AG10803 (cell line): ENCODE measurements at regions not wholly inside any gene's neighbourhood (a gene's known extent, or its start where the extent isn't known, plus 50 kb on each side); places are given as distances from the start of the nearest gene placed in this dataset.

Source experiments
- DNase-seq: peaks from one replicate; pipeline ENCODE4 v3.0.0; 2010; ENCODE audit warnings: low read depth
- H3K4me3 ChIP-seq: 2 replicates; pipeline ENCODE4 v1.5.1; 2011; ENCODE audit warnings: mild to moderate bottlenecking, low read length, control low read depth
- TF ChIP-seq, protein P1 (sequence below): conservative IDR thresholded peaks from 2 replicates; pipeline ENCODE4 v1.5.1; 2011; ENCODE audit warnings: mild to moderate bottlenecking, low read length, control low read depth, inconsistent platforms

DNA sequence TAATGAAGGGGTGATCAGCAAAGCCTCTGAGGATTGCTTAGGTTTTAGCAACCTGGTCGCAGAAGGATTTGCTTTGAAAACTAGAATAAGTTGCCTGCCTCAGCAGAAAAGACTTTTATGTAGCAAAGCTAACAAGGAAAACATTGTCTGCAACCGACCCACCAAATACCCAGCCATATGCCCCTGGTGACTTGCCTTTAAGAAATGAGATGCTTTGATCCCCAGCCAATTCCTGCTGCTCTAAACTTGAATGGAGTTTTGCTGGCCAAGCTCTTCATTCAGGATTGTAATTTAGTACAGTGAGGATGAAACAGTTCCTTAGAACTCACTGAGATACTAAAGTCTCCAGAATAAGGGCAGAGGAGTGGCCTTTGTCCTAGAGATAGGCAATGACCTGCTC lies 139.8 kb upstream of the PROK2 start:
- no peak overlapping the region for H3K4me3 ChIP-seq
- TF ChIP-seq, protein P1, sequence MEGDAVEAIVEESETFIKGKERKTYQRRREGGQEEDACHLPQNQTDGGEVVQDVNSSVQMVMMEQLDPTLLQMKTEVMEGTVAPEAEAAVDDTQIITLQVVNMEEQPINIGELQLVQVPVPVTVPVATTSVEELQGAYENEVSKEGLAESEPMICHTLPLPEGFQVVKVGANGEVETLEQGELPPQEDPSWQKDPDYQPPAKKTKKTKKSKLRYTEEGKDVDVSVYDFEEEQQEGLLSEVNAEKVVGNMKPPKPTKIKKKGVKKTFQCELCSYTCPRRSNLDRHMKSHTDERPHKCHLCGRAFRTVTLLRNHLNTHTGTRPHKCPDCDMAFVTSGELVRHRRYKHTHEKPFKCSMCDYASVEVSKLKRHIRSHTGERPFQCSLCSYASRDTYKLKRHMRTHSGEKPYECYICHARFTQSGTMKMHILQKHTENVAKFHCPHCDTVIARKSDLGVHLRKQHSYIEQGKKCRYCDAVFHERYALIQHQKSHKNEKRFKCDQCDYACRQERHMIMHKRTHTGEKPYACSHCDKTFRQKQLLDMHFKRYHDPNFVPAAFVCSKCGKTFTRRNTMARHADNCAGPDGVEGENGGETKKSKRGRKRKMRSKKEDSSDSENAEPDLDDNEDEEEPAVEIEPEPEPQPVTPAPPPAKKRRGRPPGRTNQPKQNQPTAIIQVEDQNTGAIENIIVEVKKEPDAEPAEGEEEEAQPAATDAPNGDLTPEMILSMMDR, result no peak
- no peak for DNase-seq

DNA sequence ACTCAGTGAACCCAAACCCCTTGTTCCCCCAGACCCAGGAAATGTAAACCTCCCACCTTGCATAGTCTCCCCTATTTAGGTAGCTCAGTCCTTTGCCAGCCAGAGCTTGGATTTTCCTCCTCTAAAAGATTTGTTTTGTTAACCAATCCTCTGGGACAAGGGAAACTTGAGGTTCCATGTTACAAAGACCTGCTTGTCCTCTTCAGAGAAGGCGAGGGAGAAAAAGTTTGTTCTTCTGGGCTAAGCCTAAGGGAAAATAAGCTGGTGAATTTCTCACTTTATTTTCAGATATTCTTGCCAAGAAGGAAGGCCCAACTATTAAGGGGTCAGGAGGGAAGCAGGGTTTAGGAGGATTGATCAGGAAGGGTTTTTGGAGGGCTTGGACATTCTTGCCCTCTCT lies 136.1 kb upstream of the PROK2 start:
- TF ChIP-seq, protein P1, result no peak
- H3K4me3 ChIP-seq, result no peak overlapping the region
- no peak for DNase-seq

DNA sequence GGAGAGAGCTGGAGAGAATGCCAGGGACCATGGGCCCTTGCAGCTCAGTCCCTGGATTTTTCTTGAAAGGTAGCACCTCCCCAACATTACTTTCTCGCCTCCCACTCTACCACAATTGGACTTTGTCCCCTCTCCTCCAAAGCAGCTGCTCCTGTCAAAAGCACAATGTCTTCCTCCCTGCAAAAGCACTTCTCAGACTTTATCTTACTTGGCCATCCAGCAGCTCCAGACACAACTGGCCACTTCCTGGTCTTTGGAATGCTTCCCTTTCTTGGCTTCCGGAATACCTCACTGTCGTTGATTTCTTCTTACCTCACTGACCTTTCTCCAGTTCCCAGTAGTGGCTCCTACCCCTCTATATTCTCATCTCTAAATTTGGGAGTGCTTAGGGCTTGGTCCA lies 134.6 kb upstream of the PROK2 start:
- no peak overlapping the region for H3K4me3 ChIP-seq
- TF ChIP-seq, protein P1, result no peak
- DNase-seq, result no peak

DNA sequence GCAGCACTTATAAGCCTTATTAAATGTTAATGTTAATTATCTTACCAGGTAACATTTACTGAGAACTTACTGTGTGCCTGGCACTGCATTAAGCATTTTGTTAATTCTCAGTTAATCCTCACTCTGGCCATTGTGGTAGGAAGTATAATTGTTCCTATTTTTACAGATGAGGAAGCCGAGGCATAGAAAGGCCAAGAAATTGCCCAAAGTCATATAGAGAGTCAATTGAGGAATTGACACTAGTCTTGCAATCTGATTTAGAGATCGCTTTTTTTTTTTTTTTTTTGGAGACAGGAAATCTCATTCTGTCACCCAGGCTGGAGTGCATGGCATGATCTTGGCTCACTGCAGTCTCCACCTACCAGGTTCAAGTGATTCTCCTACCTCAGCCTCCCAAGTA lies 132.6 kb upstream of the PROK2 start:
- H3K4me3 ChIP-seq, result no peak overlapping the region
- no peak for DNase-seq
- TF ChIP-seq, protein P1, result no peak

DNA sequence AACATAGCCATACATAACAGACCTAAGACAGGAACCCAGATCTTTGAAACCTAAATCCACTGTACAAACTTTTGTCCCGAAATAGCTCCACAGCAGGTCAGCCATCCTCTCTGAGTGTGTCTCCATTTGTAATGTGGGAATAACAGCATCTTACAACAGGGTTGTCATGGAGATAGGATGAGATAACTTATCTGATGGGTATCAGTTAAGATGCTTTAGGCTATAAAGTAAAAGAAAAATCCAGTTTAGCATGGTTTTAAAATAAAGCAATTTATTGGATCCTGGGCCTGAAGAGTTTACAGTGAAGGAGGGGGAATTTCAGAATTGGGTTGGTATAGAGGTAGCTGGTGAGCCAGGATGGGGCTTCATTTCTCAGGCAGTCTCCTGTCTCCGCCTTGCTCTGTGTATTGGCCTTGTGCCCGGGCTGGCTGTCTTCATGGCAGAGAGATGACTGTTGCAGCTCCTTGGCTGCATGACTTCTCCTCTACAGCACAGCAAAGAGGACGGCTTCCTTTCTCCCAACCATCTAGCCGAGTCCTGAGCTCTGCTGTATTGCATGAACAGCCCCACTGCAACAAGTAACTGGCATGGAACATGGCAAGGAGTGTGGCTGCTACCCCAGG lies 131.9 kb upstream of the PROK2 start:
- peak; percentile 32 for DNase-seq
- TF ChIP-seq, protein P1, result no peak

DNA sequence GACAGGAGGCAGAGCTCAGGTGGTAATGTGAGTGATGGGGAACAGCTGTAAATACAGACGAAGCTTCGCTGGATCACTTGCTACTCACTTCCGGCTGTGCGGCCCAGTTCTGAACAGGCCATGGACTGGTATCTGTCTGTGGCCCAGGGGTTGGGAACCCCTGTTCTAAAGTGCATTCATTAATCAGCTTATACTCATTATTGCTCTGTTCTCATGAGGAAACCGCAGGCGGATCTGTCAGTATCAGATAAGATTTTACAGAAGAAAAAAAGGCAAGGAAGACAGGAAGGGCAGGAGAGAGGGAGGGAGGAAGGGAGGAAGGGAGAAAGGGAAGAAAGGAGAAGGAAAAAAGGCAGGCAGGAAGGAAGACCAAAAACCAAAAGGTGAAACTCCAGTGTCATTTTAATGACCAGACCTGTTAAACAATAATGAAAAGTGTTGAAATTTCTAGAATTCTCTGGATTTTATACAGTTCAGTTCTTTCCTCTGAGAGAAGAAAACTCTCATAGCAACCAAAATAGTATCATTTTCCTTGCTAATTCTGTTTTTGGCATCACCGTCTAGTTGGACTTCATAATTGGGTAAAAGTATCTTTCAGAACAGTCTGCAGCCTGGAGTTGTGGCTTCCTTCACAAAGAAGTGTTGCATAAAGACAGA lies 128.0 kb upstream of the PROK2 start:
- TF ChIP-seq, protein P1, result no peak
- no peak for DNase-seq
- no peak overlapping the region for H3K4me3 ChIP-seq

More for the DNA sequence above, 131.9 kb upstream of the PROK2 start:
- no peak overlapping the region for H3K4me3 ChIP-seq

DNA sequence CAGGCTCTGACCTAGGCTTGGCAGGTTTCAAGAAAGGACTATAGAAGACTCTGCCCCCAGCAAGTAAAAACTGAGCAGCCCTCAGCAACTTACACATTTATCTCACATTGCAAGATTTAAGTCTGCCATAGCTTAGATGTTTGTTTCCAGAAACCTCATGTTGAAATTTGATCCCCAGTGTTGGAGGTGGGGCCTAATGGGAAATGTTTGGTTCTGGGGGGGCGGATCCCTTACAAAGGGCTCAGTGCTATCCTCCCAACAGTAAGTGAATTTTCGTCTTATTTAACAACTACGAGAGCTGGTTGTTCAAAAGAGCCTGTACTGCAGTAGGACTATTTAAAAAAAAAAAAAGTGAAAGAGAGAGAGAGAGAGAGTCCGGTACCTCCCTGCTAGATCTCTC lies 125.2 kb upstream of the PROK2 start:
- TF ChIP-seq, protein P1, result no peak

More for the DNA sequence above, 125.2 kb upstream of the PROK2 start:
- DNase-seq, result no peak
- H3K4me3 ChIP-seq, result no peak overlapping the region
